ENCODE measurements at regions not wholly inside any gene's neighbourhood (a gene's known extent, or its start where the extent isn't known, plus 50 kb on each side); places are given as distances from the start of the nearest gene placed in this dataset.

DNA sequence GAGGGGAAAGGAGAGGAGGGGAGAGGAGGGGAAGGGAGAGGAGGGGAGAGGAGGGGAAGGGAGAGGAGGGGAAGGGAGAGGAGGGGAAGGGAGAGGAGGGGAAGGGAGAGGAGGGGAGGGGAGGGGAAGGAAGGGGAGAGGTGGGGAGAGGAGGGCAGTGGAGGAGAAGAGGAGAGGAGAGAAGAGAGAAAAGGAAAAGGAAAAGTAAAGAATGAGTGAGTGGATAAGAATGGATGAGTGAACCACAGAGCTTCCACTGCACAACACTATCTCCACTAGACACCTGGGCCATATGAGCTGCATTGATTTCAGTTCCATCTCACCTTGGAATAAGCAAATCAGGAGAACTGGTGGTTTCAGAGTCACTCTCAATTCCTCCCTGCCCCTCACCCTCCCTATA lies 204.1 kb upstream of the TOX3 start:
- no peaks in the 10 kb centered on the region for H3K9me2 ChIP-seq (replicated peaks; ENCODE audit: insufficient read depth, low read length)

DNA sequence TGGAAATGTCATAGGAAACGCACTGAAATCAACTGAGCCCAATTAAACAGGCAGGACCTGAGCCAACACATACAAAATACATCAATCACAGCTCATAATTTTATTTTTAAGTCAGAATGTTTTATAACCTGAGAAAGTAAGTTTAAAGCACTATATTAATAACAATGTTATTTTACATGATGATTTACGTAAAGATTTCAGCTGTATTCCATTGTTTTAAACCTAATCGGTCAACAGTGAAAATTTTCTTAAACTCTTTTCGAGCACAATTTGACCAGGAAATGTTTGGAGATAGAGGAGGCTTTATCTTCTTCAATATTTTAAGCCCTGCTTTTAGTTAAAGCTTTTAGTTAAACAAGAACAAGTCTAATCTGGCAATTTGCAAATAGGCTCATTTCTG lies 201.8 kb upstream of the TOX3 start:
- Histone ChIP-seq H3K4me2 (ENCODE audit: low read depth, low read length, poor library complexity, severe bottlenecking) (no peak overlapping the region), H2AFZ (ENCODE audit: low read depth, low read length, severe bottlenecking) (no peak overlapping the region), H3F3A (ENCODE audit: insufficient read depth) (no peaks in the 10 kb centered on the region), H3K9me2 (replicated peaks; ENCODE audit: insufficient read depth, low read length) (no peaks in the 10 kb centered on the region), H3K36me3 (ENCODE audit: low read length) (no peaks in the 10 kb centered on the region), H3K4me3 (ENCODE audit: insufficient read depth, low read length, poor library complexity, severe bottlenecking) (no peak overlapping the region), H3K9ac (ENCODE audit: low read length) (no peak overlapping the region), H3K27ac (ENCODE audit: low read depth, low read length) (no peak overlapping the region), H3K27me3 (ENCODE audit: low read length) (no peaks in the 10 kb centered on the region), H4K20me1 (ENCODE audit: low read depth, low read length) (no peaks in the 10 kb centered on the region), H3K79me2 (ENCODE audit: insufficient read depth, low read length) (no peaks in the 10 kb centered on the region), H3K9me3 (ENCODE audit: insufficient read depth, low read length) (no peaks in the 10 kb centered on the region)
- TF ChIP-seq, protein P1, sequence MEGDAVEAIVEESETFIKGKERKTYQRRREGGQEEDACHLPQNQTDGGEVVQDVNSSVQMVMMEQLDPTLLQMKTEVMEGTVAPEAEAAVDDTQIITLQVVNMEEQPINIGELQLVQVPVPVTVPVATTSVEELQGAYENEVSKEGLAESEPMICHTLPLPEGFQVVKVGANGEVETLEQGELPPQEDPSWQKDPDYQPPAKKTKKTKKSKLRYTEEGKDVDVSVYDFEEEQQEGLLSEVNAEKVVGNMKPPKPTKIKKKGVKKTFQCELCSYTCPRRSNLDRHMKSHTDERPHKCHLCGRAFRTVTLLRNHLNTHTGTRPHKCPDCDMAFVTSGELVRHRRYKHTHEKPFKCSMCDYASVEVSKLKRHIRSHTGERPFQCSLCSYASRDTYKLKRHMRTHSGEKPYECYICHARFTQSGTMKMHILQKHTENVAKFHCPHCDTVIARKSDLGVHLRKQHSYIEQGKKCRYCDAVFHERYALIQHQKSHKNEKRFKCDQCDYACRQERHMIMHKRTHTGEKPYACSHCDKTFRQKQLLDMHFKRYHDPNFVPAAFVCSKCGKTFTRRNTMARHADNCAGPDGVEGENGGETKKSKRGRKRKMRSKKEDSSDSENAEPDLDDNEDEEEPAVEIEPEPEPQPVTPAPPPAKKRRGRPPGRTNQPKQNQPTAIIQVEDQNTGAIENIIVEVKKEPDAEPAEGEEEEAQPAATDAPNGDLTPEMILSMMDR (IDR thresholded peaks at IDR 0.05; ENCODE audit: insufficient read depth, low read length, poor library complexity, severe bottlenecking) = no peak
- TF ChIP-seq EZH2phosphoT487 (conservative IDR thresholded peaks at IDR 0.05; ENCODE audit: low read length) = no peak

More for the DNA sequence above, 204.1 kb upstream of the TOX3 start:
- Histone ChIP-seq H3K27ac (ENCODE audit: low read depth, low read length) (no peak overlapping the region), H3K4me3 (ENCODE audit: insufficient read depth, low read length, poor library complexity, severe bottlenecking) (no peak overlapping the region), H2AFZ (ENCODE audit: low read depth, low read length, severe bottlenecking) (no peak overlapping the region), H3K9ac (ENCODE audit: low read length) (no peak overlapping the region), H3K79me2 (ENCODE audit: insufficient read depth, low read length) (no peaks in the 10 kb centered on the region), H3F3A (ENCODE audit: insufficient read depth) (no peaks in the 10 kb centered on the region), H4K20me1 (ENCODE audit: low read depth, low read length) (no peaks in the 10 kb centered on the region), H3K4me2 (ENCODE audit: low read depth, low read length, poor library complexity, severe bottlenecking) (no peak overlapping the region), H3K36me3 (ENCODE audit: low read length) (no peaks in the 10 kb centered on the region), H3K9me3 (ENCODE audit: insufficient read depth, low read length) (no peaks in the 10 kb centered on the region), H3K27me3 (ENCODE audit: low read length) (no peaks in the 10 kb centered on the region)
- TF ChIP-seq, protein P1 (IDR thresholded peaks at IDR 0.05; ENCODE audit: insufficient read depth, low read length, poor library complexity, severe bottlenecking) = no peak
- no peak for TF ChIP-seq EZH2phosphoT487 (conservative IDR thresholded peaks at IDR 0.05; ENCODE audit: low read length)

DNA sequence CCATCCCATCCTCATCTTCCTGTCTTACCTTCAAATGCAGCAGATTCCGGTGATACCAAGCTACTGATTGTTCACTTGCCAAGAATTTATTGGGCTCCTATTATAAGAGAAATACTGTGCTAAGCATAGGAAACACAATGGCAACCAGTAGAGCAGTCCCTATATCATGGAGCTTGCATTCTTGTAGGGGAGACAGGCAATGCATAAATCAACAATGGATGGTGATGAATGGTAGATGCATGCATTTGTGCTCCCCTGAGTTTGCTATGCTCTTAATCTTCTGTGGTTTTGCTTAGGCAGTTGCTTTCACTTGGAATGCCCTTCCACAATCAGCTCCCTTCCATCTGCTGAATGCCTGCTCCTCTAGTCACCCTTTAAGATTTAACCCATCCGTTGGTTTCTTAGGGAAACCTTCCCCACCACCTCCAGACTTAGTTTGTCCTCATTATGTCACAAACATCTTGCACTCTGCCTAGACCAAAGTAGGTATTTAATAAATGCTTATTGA lies 200.2 kb upstream of the TOX3 start:
- no peaks in the 10 kb centered on the region for H3K9me2 ChIP-seq (replicated peaks; ENCODE audit: insufficient read depth, low read length)
- no peak overlapping the region for H3K4me3 ChIP-seq (ENCODE audit: insufficient read depth, low read length, poor library complexity, severe bottlenecking)
- TF ChIP-seq EZH2phosphoT487 (conservative IDR thresholded peaks at IDR 0.05; ENCODE audit: low read length) = no peak
- no peak overlapping the region for H2AFZ ChIP-seq (ENCODE audit: low read depth, low read length, severe bottlenecking)
- H3K27ac ChIP-seq (ENCODE audit: low read depth, low read length) = no peak overlapping the region
- no peak overlapping the region for H3K9ac ChIP-seq (ENCODE audit: low read length)
- H3K79me2 ChIP-seq (ENCODE audit: insufficient read depth, low read length) = no peaks in the 10 kb centered on the region
- no peak overlapping the region for H3K4me2 ChIP-seq (ENCODE audit: low read depth, low read length, poor library complexity, severe bottlenecking)
- no peaks in the 10 kb centered on the region for H3F3A ChIP-seq (ENCODE audit: insufficient read depth)
- no peaks in the 10 kb centered on the region for H4K20me1 ChIP-seq (ENCODE audit: low read depth, low read length)
- no peaks in the 10 kb centered on the region for H3K9me3 ChIP-seq (ENCODE audit: insufficient read depth, low read length)
- no peaks in the 10 kb centered on the region for H3K27me3 ChIP-seq (ENCODE audit: low read length)
- H3K36me3 ChIP-seq (ENCODE audit: low read length) = no peaks in the 10 kb centered on the region

DNA sequence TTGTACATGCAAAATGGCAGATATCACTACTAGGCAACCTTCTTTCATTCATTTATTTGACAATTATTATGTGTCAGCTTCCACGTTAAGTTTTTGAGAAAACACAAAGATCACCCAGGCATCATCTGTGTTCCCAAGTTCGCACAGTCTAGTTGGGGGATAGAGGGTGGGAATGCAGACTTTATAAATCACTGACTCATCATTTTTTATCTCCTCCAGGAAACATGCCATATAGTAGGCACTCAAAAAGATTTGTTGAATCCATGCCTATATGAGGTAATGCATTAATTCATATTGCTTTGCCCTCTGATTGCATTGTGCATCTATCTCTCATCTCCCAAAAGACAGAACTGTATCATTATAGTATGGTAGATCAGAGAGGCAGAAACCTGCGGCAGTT lies 196.8 kb upstream of the TOX3 start:
- H3K36me3 ChIP-seq (ENCODE audit: low read length) = no peaks in the 10 kb centered on the region
- no peak overlapping the region for H3K27ac ChIP-seq (ENCODE audit: low read depth, low read length)
- H3K79me2 ChIP-seq (ENCODE audit: insufficient read depth, low read length) = no peaks in the 10 kb centered on the region
- no peaks in the 10 kb centered on the region for H3K9me3 ChIP-seq (ENCODE audit: insufficient read depth, low read length)
- no peak overlapping the region for H3K9ac ChIP-seq (ENCODE audit: low read length)
- no peak overlapping the region for H2AFZ ChIP-seq (ENCODE audit: low read depth, low read length, severe bottlenecking)
- H3F3A ChIP-seq (ENCODE audit: insufficient read depth) = no peaks in the 10 kb centered on the region
- H4K20me1 ChIP-seq (ENCODE audit: low read depth, low read length) = no peaks in the 10 kb centered on the region
- TF ChIP-seq, protein P1 (IDR thresholded peaks at IDR 0.05; ENCODE audit: insufficient read depth, low read length, poor library complexity, severe bottlenecking) = no peak
- no peak for TF ChIP-seq EZH2phosphoT487 (conservative IDR thresholded peaks at IDR 0.05; ENCODE audit: low read length)
- no peaks in the 10 kb centered on the region for H3K9me2 ChIP-seq (replicated peaks; ENCODE audit: insufficient read depth, low read length)
- H3K27me3 ChIP-seq (ENCODE audit: low read length) = no peaks in the 10 kb centered on the region
- no peak overlapping the region for H3K4me2 ChIP-seq (ENCODE audit: low read depth, low read length, poor library complexity, severe bottlenecking)
- H3K4me3 ChIP-seq (ENCODE audit: insufficient read depth, low read length, poor library complexity, severe bottlenecking) = no peak overlapping the region

Data from SU-DHL-6 (cell line).